GM12891 (cell line): ENCODE measurements at regions not wholly inside any gene's neighbourhood (a gene's known extent, or its start where the extent isn't known, plus 50 kb on each side); places are given as distances from the start of the nearest gene placed in this dataset.

Experiments
- POLR2A ChIP-seq: IDR thresholded peaks from 2 replicates; pipeline ENCODE4 v1.6.1; 2011; ENCODE audit warnings: low read depth, low read length, control low read depth
- POLR2AphosphoS5 ChIP-seq: IDR thresholded peaks from 2 replicates; pipeline ENCODE4 v1.6.1; 2011; ENCODE audit warnings: low read depth, low read length, control low read depth
- SPI1 ChIP-seq: IDR thresholded peaks from 2 replicates; pipeline ENCODE4 v1.6.1; 2011; ENCODE audit warnings: low read depth, low read length, control low read depth
- TAF1 ChIP-seq: IDR thresholded peaks from 2 replicates; pipeline ENCODE4 v1.6.1; 2011; ENCODE audit warnings: low read depth, low read length, control low read depth

DNA sequence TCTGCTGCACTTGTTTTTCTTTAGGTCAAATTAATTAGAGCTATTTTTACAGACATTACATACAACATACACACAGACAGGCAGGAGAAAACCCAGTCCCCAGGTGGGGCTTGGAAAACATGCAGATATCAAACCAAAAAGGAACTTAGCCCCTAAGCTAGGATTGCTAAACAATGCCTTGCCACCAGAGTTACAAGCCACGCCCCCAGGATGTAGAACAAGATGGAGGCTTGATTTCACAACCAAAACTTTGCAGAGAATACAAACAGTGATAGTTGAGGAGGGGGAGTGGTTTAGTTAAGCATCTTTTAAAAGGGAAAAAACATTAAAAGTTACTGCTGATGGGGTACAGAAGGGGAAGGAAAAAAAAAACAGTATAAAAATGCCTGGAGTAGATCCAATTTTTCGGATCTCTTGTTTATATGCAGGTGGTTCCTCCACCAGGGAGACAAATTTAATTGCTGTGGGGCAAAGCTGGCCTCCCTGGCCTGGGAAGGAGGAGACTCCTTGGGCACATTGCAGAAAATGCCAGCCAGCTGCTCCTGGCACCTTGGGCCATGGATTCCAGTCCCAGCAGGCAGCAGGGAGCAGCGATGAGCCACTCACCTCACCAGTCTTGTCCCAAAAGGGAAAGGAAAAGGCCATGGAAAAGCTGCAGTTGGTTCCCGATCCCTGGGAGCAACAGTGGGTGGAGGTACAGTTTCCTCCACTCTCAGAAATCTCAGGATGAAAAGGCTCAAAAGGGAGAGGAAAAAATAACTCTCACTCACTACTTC, 348.4 kb upstream of the REG3G start:
- TF ChIP-seq POLR2AphosphoS5 (no peak), POLR2A (no peak), SPI1 (no peak), TAF1 (no peak)
